ENCODE measurements at regions not wholly inside any gene's neighbourhood (a gene's known extent, or its start where the extent isn't known, plus 50 kb on each side); places are given as distances from the start of the nearest gene placed in this dataset.

DNA sequence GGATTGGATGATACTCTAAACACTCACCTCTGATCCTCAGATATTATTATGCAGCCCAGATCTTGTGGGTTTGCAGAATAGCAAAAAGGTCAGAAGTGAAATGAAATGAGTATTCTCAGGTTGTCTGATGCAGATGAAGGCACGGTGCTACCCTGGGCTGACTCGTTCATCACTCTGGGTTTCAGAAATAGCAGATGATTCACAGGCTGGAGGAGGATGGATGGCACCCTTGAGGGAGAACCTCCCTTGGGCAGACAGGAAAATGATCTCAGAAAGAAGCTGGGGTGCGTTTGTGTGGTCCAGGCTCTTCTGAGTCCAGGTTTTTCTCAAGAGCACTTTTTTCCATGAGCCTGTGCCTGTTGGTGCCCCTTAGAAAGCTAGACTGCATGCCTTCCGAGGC lies 515.8 kb upstream of the MKI67 start:
- DNase-seq (ENCODE audit: low read depth in 1 of 2, low spot score in 1 of 2) = no peak

DNA sequence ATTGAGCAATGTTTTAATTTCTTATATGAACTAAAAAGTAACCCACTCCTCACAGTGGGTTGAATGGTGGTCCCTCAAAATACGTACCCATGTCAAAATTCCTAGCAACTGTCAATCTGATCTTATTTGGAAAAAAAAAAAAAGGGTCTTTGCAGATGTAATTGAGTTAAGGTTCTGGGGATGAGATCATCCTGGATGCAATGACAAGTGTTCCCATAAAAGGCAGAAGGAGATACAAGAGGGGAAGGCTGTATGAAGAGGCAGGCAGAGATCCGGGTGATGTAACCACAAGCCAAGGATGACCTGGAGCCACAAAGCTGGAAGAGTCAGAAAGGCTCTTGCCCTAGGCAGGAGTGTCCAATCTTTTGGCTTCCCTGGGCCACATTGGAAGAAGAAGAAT lies 516.3 kb upstream of the MKI67 start:
- no peak for DNase-seq (ENCODE audit: low read depth in 1 of 2, low spot score in 1 of 2)

- DNase-seq (ENCODE audit: low read depth in 1 of 2, low spot score in 1 of 2) = no peak
Measured at GRCh38 chr10:128643658-128644057, 517.4 kb upstream of the MKI67 start.

- DNase-seq (ENCODE audit: low read depth in 1 of 2, low spot score in 1 of 2) = no peak
Measured at GRCh38 chr10:128645486-128645885, 519.3 kb upstream of the MKI67 start.

- no peak for DNase-seq (ENCODE audit: low read depth in 1 of 2, low spot score in 1 of 2)
Measured at GRCh38 chr10:128646956-128647355, 520.7 kb upstream of the MKI67 start.

GRCh38 chr10:128657548-128657947 lies 531.3 kb upstream of the MKI67 start:
- DNase-seq (ENCODE audit: low read depth in 1 of 2, low spot score in 1 of 2) = no peak

- no peak for DNase-seq (ENCODE audit: low read depth in 1 of 2, low spot score in 1 of 2)
Measured at GRCh38 chr10:128660726-128661125, 534.5 kb upstream of the MKI67 start.

DNA sequence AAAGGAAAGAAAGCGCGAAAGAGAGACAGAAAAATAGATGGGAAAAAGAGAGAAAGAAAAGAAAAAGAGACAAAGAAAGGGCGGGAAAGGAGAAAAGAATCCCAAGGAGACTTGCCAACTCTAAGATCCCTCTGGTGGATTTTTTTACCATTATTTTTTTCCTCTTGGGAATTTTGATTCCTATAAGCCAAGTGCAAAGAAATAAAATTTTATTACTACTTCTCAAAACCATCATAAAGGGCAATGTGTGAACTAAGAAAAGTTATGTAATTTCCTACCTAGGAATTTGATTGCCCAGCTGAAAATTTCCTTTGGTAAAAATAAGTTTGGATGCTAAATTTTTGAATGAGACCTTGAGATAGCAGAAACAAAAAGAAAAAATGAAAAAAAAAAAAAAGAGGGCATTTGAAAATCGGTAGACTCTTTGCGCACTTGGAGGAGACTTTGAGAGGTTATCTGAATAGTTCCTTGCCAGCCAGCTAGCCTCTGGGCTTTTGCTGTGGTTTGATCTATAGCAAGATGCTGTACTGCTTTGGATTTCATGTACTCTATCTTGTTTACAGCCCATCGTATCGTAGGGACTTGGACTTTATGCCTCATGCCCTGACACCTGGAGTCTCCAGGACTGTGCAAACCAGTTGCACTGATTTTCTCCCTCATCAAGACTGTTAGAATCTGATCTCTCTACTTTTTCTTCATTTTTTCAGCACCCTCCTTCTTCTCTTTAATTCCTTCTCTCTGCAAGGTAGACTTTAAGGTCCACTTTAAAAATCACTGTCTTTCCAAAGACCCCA lies 535.4 kb upstream of the MKI67 start:
- no peak for DNase-seq (ENCODE audit: low read depth in 1 of 2, low spot score in 1 of 2)

- no peak for DNase-seq (ENCODE audit: low read depth in 1 of 2, low spot score in 1 of 2)
Measured at GRCh38 chr10:128662520-128662919, 536.3 kb upstream of the MKI67 start.

GRCh38 chr10:128664729-128665128 lies 538.5 kb upstream of the MKI67 start:
- no peak for DNase-seq (ENCODE audit: low read depth in 1 of 2, low spot score in 1 of 2)

DNA sequence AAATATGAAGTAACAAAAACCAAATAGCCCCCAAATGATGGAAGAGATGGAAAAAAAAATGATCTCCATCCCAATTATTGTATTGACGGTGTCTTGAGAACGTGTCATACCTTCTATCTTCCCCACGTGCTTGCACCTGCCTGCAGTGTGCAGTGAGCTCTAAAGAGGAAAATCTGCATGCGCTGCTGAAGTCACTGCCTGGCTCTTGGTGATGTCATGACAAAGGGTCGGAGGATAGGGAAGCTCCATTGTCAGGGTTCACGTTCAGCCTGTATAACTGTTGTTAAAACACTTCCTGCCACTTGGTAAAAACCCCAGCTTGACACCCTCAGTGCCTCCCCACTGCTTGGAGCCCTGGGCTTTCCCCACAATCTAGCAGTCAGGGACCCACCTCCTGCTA lies 549.2 kb upstream of the MKI67 start:
- DNase-seq (ENCODE audit: low read depth in 1 of 2, low spot score in 1 of 2) = no peak

GRCh38 chr10:128680116-128680515 lies 553.9 kb upstream of the MKI67 start:
- DNase-seq (ENCODE audit: low read depth in 1 of 2, low spot score in 1 of 2) = no peak

DNA sequence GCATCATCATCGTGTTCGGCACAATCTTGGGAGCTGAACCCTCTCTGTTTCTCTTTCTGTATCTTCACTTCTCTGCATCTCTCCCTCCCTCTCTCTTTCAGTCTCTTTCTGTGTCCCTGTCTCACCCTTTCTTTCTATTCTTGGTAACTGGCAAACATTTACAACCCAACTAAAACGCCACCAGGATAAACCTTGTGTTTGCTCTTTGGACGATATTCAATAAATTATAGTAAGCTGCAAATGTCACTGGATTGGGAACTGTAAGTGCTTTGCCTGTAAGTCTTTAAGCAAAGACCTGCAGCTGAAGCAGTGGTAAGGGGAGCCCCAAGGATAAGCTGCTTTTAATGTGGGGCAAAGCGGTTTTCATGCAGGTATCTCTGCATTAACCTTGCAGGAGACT lies 558.0 kb upstream of the MKI67 start:
- DNase-seq (ENCODE audit: low read depth in 1 of 2, low spot score in 1 of 2) = no peak

DNA sequence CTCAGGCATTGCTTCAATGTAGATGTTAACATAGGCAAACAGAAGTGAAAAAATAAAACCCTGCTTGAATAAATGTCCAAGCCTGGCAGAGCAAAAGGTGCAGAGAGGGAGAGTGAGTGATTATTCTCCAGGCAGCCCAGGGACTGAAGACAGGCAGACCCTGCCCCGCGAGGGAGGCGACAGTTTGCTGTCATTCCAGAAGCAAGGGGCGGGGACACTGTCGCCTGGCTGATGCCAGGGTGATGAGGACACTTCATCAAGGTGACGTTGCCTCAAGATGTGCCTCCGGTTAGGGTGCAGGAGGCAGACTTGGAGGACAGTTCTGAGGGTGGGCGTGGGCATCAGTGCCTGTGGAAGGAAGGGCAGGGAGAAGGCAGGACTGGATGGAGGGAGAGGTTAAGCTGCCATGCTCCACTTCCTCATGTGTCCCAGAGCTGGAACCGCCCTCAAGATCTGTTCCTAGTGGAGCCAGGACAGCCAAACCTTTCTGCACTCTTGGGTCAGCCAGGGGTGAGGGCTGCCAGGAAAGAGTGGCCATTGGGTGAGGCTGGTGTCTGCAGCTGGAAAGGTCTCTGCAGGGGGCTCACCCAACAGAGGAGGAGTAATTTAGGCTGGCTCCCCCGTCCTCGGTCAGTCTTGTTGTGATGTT lies 560.5 kb upstream of the MKI67 start:
- DNase-seq (ENCODE audit: low read depth in 1 of 2, low spot score in 1 of 2) = no peak

- DNase-seq (ENCODE audit: low read depth in 1 of 2, low spot score in 1 of 2) = no peak
Measured at GRCh38 chr10:128687408-128687807, 561.2 kb upstream of the MKI67 start.

DNA sequence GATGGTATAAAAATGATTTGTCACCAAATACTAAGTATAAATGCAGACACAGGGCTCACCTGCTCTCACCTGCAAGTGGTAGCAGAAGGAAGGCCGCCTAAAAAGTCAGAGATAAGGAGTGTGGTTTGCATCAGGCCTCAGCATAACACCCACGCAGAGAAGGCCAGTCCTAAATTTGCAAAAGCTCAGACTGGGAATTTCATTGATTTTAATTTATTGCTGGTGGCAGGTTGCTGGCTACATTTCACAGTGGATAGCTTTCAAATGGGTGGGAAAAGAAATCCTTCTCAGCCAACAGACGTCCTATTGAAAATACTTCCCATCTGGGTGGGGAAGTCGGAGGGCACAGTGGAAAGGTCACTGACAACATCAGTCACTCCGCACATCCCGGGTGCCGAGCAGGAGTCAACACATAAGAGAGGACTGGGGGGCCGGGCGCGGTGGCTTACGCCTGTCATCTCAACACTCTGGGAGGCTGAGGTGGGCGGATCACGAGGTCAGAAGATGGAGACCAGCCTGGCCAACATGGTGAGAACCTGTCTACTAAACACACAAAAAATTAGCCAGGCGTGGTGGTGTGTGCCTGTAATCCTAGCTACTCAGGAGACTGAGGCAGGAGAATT lies 561.8 kb upstream of the MKI67 start:
- no peak for DNase-seq (ENCODE audit: low read depth in 1 of 2, low spot score in 1 of 2)

DNA sequence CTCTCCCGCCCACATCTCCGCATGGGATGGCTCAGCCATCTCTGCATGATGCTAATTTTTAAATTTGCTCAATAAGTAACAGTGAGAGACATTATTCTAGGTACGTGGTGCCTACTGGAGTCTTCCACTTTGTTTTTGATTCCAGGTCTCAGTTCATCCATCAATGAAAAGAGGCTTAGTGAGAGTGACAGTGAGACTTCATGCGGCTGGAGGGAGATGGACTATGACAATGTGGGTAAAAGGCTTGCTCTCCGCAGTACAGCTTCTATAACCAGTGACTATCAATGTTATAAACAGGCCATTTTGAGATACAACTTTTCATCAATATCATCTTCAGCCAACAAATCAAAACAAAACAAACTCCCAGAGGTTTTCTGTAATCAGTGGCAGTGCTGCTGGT lies 563.4 kb upstream of the MKI67 start:
- DNase-seq (ENCODE audit: low read depth in 1 of 2, low spot score in 1 of 2) = no peak

- no peak for DNase-seq (ENCODE audit: low read depth in 1 of 2, low spot score in 1 of 2)
Measured at GRCh38 chr10:128693493-128694131, 567.4 kb upstream of the MKI67 start.

- DNase-seq (ENCODE audit: low read depth in 1 of 2, low spot score in 1 of 2) = no peak
Measured at GRCh38 chr10:128694168-128694850, 568.1 kb upstream of the MKI67 start.

DNA sequence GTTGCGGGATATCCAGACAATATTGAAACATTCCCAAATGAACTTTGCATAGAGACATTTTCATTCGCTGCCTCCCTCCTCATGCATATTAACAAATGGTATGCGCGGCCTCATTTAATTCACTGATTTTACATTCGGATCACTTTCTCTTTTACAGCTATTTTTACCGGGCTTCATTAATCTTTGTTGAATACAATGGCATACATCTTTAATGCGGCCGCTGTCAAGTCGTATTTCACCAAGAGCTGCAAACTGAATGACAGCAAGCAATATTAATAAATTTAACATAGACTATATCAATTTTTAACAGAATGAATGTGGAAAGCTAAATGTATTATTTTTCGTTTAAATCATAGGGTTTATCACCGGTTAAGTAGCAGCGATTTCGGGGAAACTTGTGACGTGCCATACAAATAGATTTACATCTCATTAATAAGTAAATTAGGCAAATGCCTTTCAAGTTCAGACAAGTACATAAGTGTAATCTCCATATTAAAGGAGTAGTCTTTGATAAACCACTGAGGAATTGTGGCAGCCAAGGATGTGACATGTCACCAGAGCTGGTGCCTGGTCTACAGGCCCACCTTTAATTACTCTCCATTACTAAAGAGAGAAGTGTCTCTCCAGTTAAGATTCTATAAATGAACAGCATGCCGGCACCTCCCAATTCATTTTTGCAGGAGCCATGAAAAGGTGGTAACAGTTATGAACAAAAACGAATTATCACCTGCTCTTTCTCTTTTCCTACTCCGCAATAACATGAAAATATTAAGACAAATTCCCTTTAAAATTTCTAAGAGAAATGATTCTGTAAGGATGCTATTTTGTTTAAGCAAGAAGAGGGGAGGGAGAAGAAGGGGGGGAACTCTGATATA lies 568.9 kb upstream of the MKI67 start:
- DNase-seq (ENCODE audit: low read depth in 1 of 2, low spot score in 1 of 2) = no peak
